Gastrocnemius medialis (tissue), 4 donors: ENCODE measurements at regions not wholly inside any gene's neighbourhood (a gene's known extent, or its start where the extent isn't known, plus 50 kb on each side); places are given as distances from the start of the nearest gene placed in this dataset.

ENCODE experiments used
- ATAC-seq, 2 donors: fragments of 150-250 bp; one replicate each; pipeline ENCODE4 v1.9.1; 2016
- DNase-seq, 2 donors: peaks; one replicate each; pipeline ENCODE4 v3.0.0-alpha.2; 2019
- H3K27ac ChIP-seq, 4 donors: fragments of 200-600 bp; sonication (generic); 1 replicate in 1 of 4; 2 replicates in 3 of 4; pipeline ENCODE4 v1.5.1; 2016 to 2018; ENCODE audit warnings: mild to moderate bottlenecking in 2 of 4, moderate library complexity in 1 of 4
- H3K27me3 ChIP-seq, 3 donors: fragments of 200-600 bp; sonication (generic) in 2 of 3; 1 replicate in 1 of 3; 2 replicates in 2 of 3; pipeline versions ENCODE4 v1.5.1 to v1.6.0; 2016 to 2019; ENCODE audit warnings: mild to moderate bottlenecking in 1 of 3, moderate library complexity in 1 of 3
- H3K36me3 ChIP-seq, 2 donors: fragments of 200-600 bp; sonication (generic) in 1 of 2; one replicate each; pipeline ENCODE4 v1.5.1; 2017 to 2018
- H3K4me1 ChIP-seq, 2 donors: fragments of 200-600 bp; sonication (generic) in 1 of 2; one replicate each; pipeline ENCODE4 v1.5.1; 2016 to 2017; ENCODE audit warnings: mild to moderate bottlenecking in 2 of 2
- H3K4me3 ChIP-seq, 4 donors: fragments of 200-600 bp; sonication (generic) in 3 of 4; 1 replicate in 1 of 4; 2 replicates in 3 of 4; pipeline ENCODE4 v1.5.1; 2016 to 2019; ENCODE audit warnings: mild to moderate bottlenecking in 2 of 4
- H3K9me3 ChIP-seq, 3 donors: fragments of 200-600 bp; sonication (generic) in 2 of 3; 1 replicate in 1 of 3; 2 replicates in 2 of 3; pipeline ENCODE4 v1.5.1; 2016 to 2019
- POLR2A ChIP-seq, 2 donors: fragments of 450-650 bp; IDR thresholded peaks; one replicate each; pipeline ENCODE4 v1.6.1; 2017; ENCODE audit warnings: antibody characterized with exemption in 2 of 2, mild to moderate bottlenecking in 2 of 2, moderate library complexity in 2 of 2
- in situ Hi-C, 4 donors: fragments of 200-750 bp; cut with MboI; loops; one replicate each; pipeline versions ENCODE4 v1.15.0 to v1.8.0; 2017; ENCODE audit warnings: low sequenced_read_pairs in 4 of 4
- intact Hi-C: fragments of 100-400 bp; cut with DNase I; formaldehyde crosslinking; loops from one replicate; pipeline ENCODE4 v1.15.1; 2023; ENCODE audit warnings: low total_unique reads
- TF ChIP-seq, protein P1 (sequence below), 5 experiments: fragments of 450-650 bp in 3 of 5; fragments of 200-600 bp in 2 of 5; sonication (generic) in 2 of 5; IDR thresholded peaks in 4 of 5; conservative IDR thresholded peaks in 1 of 5; 1 replicate in 4 of 5; 2 replicates in 1 of 5; pipeline ENCODE4 v1.5.1; 2016 to 2019; ENCODE audit warnings: antibody characterized with exemption in 5 of 5, mild to moderate bottlenecking in 3 of 5, moderate library complexity in 3 of 5

DNA sequence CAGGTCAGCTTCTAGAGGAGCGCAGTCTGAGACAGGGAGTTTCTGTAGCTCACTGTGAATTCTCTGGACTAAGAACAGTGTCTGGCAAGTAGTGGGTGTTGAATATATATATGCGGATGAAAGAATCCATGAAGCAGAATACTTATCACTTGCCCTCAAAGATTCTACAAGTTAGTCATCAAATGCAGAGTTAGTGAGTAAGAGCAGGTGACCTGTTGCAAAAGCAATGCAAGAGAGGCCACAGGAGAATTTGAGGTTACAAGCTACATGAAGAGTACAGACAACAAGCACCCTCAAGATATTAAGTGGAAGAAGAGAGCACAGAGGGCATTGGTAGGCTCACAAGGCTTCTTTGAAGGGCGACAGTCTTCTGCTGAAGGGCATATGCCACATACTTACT, 103.4 kb upstream of the BTBD3 start:
- TF ChIP-seq, protein P1, sequence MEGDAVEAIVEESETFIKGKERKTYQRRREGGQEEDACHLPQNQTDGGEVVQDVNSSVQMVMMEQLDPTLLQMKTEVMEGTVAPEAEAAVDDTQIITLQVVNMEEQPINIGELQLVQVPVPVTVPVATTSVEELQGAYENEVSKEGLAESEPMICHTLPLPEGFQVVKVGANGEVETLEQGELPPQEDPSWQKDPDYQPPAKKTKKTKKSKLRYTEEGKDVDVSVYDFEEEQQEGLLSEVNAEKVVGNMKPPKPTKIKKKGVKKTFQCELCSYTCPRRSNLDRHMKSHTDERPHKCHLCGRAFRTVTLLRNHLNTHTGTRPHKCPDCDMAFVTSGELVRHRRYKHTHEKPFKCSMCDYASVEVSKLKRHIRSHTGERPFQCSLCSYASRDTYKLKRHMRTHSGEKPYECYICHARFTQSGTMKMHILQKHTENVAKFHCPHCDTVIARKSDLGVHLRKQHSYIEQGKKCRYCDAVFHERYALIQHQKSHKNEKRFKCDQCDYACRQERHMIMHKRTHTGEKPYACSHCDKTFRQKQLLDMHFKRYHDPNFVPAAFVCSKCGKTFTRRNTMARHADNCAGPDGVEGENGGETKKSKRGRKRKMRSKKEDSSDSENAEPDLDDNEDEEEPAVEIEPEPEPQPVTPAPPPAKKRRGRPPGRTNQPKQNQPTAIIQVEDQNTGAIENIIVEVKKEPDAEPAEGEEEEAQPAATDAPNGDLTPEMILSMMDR (IDR thresholded peaks at IDR 0.05 in 4 of 5, conservative IDR thresholded peaks at IDR 0.05 in 1 of 5): no peak
- no peak for TF ChIP-seq POLR2A (IDR thresholded peaks at IDR 0.05)
- ATAC-seq (no peak), DNase-seq (no peak)
- Histone ChIP-seq H3K36me3 (no peaks in the 10 kb centered on the region), H3K27ac (no peak overlapping the region), H3K4me1 (no peaks in the 10 kb centered on the region), H3K9me3 (no peaks in the 10 kb centered on the region), H3K4me3 (no peak overlapping the region), H3K27me3 (no peaks in the 10 kb centered on the region)
- intact Hi-C loops: no loop called here
- in situ Hi-C loops: no loop called here

GRCh38 chr20:11820838-11821237, 96.9 kb upstream of the BTBD3 start:
- Histone ChIP-seq H3K27ac (no peak overlapping the region), H3K4me3 (no peak overlapping the region), H3K4me1 (no peaks in the 10 kb centered on the region), H3K9me3 (no peaks in the 10 kb centered on the region), H3K36me3 (no peaks in the 10 kb centered on the region), H3K27me3 (no peaks in the 10 kb centered on the region)
- ATAC-seq (no peak), DNase-seq (no peak)
- intact Hi-C loops (no loop called here), in situ Hi-C loops (no loop called here)
- TF ChIP-seq, protein P1 (IDR thresholded peaks at IDR 0.05 in 4 of 5, conservative IDR thresholded peaks at IDR 0.05 in 1 of 5): no peak
- TF ChIP-seq POLR2A (IDR thresholded peaks at IDR 0.05): no peak

- Histone ChIP-seq H3K27me3 (no peaks in the 10 kb centered on the region), H3K9me3 (no peaks in the 10 kb centered on the region), H3K36me3 (no peaks in the 10 kb centered on the region), H3K4me3 (no peak overlapping the region), H3K27ac (no peak overlapping the region), H3K4me1 (no peaks in the 10 kb centered on the region)
- DNase-seq: no peak
- in situ Hi-C loops (no loop called here), intact Hi-C loops (no loop called here)
- TF ChIP-seq POLR2A (IDR thresholded peaks at IDR 0.05): no peak
- TF ChIP-seq, protein P1 (IDR thresholded peaks at IDR 0.05 in 4 of 5, conservative IDR thresholded peaks at IDR 0.05 in 1 of 5): no peak
- no peak for ATAC-seq
These were observed 95.2 kb upstream of the BTBD3 start for GRCh38 chr20:11822540-11822794.

GRCh38 chr20:11826334-11826733, 91.4 kb upstream of the BTBD3 start:
- no peak for TF ChIP-seq POLR2A (IDR thresholded peaks at IDR 0.05)
- TF ChIP-seq, protein P1 (IDR thresholded peaks at IDR 0.05 in 4 of 5, conservative IDR thresholded peaks at IDR 0.05 in 1 of 5): no peak
- no peak overlapping the region for H3K27ac ChIP-seq
- H3K36me3 ChIP-seq: no peaks in the 10 kb centered on the region
- H3K9me3 ChIP-seq: no peaks in the 10 kb centered on the region
- H3K4me1 ChIP-seq: no peaks in the 10 kb centered on the region
- no peak overlapping the region for H3K4me3 ChIP-seq
- ATAC-seq (no peak), DNase-seq (no peak)
- intact Hi-C loops: no loop called here
- H3K27me3 ChIP-seq: no peaks in the 10 kb centered on the region
- in situ Hi-C loops: no loop called here

DNA sequence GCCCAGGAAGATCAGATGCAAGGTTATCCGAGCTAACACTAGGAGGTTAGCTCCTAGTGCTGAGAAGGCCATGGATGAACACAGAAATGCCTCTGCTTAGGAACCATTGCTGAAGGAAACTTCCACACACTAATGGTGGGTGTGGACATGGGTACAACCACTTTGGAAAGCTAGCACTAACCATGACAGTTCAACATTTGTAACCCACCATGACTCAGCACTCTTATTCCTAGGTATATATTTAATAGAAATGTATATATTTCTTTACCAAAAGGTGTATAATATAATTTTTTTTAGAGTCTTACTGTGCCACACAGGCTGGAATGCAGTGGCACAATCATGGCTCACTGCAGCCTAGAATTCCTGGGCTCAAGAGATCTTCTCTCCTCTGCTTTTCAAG, 85.3 kb upstream of the BTBD3 start:
- Histone ChIP-seq H3K9me3 (no peaks in the 10 kb centered on the region), H3K27ac (no peak overlapping the region), H3K4me1 (no peaks in the 10 kb centered on the region), H3K27me3 (no peaks in the 10 kb centered on the region), H3K4me3 (no peak overlapping the region), H3K36me3 (no peaks in the 10 kb centered on the region)
- ATAC-seq (no peak), DNase-seq (no peak)
- in situ Hi-C loops (no loop called here), intact Hi-C loops (no loop called here)
- TF ChIP-seq, protein P1 (IDR thresholded peaks at IDR 0.05 in 4 of 5, conservative IDR thresholded peaks at IDR 0.05 in 1 of 5): no peak
- TF ChIP-seq POLR2A (IDR thresholded peaks at IDR 0.05): no peak
